H9 (cell line): ENCODE measurements at regions not wholly inside any gene's neighbourhood (a gene's known extent, or its start where the extent isn't known, plus 50 kb on each side); places are given as distances from the start of the nearest gene placed in this dataset.
"Not testable (repeated sequence)": the region's sequence is repeated elsewhere in the genome, so short reads cannot be mapped to it uniquely, and the experiment has no call there.

Experiments
- DNase-seq: peaks from one replicate; pipeline ENCODE4 v3.0.0-alpha.2; 2017
- H2AFZ ChIP-seq: one replicate; pipeline ENCODE4 v1.6.1; 2013; ENCODE audit warnings: mild to moderate bottlenecking, low read length, control low read depth, moderate library complexity
- H2AK5ac ChIP-seq: 2 replicates; pipeline ENCODE4 v1.6.1; 2013; ENCODE audit warnings: low read length, control low read depth, mixed read lengths; ENCODE audit not compliant: insufficient read length
- H2BK120ac ChIP-seq: one replicate; pipeline ENCODE4 v1.6.1; 2013; ENCODE audit warnings: low read depth, mild to moderate bottlenecking, low read length, control low read depth, inconsistent platforms; ENCODE audit not compliant: poor library complexity, severe bottlenecking
- H2BK12ac ChIP-seq: 2 replicates; pipeline ENCODE4 v1.6.1; 2013; ENCODE audit warnings: low read length, control low read depth, mixed read lengths, low read depth; ENCODE audit not compliant: insufficient read length
- H2BK15ac ChIP-seq: 2 replicates; pipeline ENCODE4 v1.6.1; 2013; ENCODE audit warnings: low read depth, low read length, control low read depth
- H2BK20ac ChIP-seq: one replicate; pipeline ENCODE4 v1.6.1; 2013; ENCODE audit warnings: low read depth, mild to moderate bottlenecking, low read length, control low read depth, inconsistent platforms; ENCODE audit not compliant: poor library complexity, severe bottlenecking
- H2BK5ac ChIP-seq: 2 replicates; pipeline ENCODE4 v1.6.1; 2013; ENCODE audit warnings: low read length, control low read depth, mixed read lengths; ENCODE audit not compliant: insufficient read length
- H3K14ac ChIP-seq: 2 replicates; pipeline ENCODE4 v1.6.1; 2013; ENCODE audit warnings: low read length, control low read depth; ENCODE audit not compliant: insufficient read depth
- H3K18ac ChIP-seq: 2 replicates; pipeline ENCODE4 v1.6.1; 2013; ENCODE audit warnings: low read depth, mild to moderate bottlenecking, mixed read lengths, low read length, control low read depth; ENCODE audit not compliant: insufficient read length
- H3K23ac ChIP-seq: 2 replicates; pipeline ENCODE4 v1.6.1; 2013; ENCODE audit warnings: low read length, control low read depth, mixed read lengths, low read depth; ENCODE audit not compliant: insufficient read length
- H3K23me2 ChIP-seq: 2 replicates; pipeline ENCODE4 v1.6.1; 2013; ENCODE audit warnings: low read depth, mild to moderate bottlenecking, mixed read lengths, low read length, control low read depth; ENCODE audit not compliant: insufficient read length, poor library complexity, severe bottlenecking
- H3K27ac ChIP-seq: 2 replicates; pipeline ENCODE4 v1.5.1; 2013; ENCODE audit warnings: low read length, control low read depth, mixed read lengths, low read depth; ENCODE audit not compliant: insufficient read length
- H3K27me3 ChIP-seq: 2 replicates; pipeline ENCODE4 v1.6.1; 2013; ENCODE audit warnings: low read length, control low read depth, inconsistent platforms; ENCODE audit not compliant: insufficient read depth
- H3K4ac ChIP-seq: 2 replicates; pipeline ENCODE4 v1.6.1; 2013; ENCODE audit warnings: low read depth, mild to moderate bottlenecking, control low read depth, inconsistent platforms, low read length, moderate library complexity
- H3K4me1 ChIP-seq: 2 replicates; pipeline ENCODE4 v1.6.1; 2013; ENCODE audit warnings: low read length, control low read depth, inconsistent platforms; ENCODE audit not compliant: insufficient read depth
- H3K4me2 ChIP-seq: 2 replicates; pipeline ENCODE4 v1.6.1; 2013; ENCODE audit warnings: low read length, control low read depth, mixed read lengths; ENCODE audit not compliant: insufficient read length, insufficient read depth
- H3K56ac ChIP-seq: 2 replicates; pipeline ENCODE4 v1.6.1; 2013; ENCODE audit warnings: low read depth, mild to moderate bottlenecking, mixed read lengths, low read length, control low read depth; ENCODE audit not compliant: insufficient read length
- H3K79me1 ChIP-seq: 2 replicates; pipeline ENCODE4 v1.6.1; 2013; ENCODE audit warnings: low read depth, mild to moderate bottlenecking, moderate library complexity, low read length, control low read depth, inconsistent platforms; ENCODE audit not compliant: insufficient read depth, poor library complexity, severe bottlenecking
- H3K79me2 ChIP-seq: 2 replicates; pipeline ENCODE4 v1.6.1; 2013; ENCODE audit warnings: low read length, control low read depth, inconsistent platforms; ENCODE audit not compliant: insufficient read depth
- H3K9ac ChIP-seq: 2 replicates; pipeline ENCODE4 v1.6.1; 2013; ENCODE audit warnings: low read length, control low read depth, mixed read lengths; ENCODE audit not compliant: insufficient read length; ENCODE audit errors: extremely low read depth
- H3K9me3 ChIP-seq: one replicate; pipeline ENCODE4 v1.6.1; 2013; ENCODE audit warnings: low read depth, low read length, inconsistent platforms; ENCODE audit not compliant: control insufficient read depth
- H3T11ph ChIP-seq: one replicate; pipeline ENCODE4 v1.6.1; 2013; ENCODE audit warnings: mild to moderate bottlenecking, low read length, control low read depth, inconsistent platforms
- H4K20me1 ChIP-seq: one replicate; pipeline ENCODE4 v1.6.1; 2013; ENCODE audit not compliant: control insufficient read depth, insufficient read length, insufficient read depth
- H4K5ac ChIP-seq: 2 replicates; pipeline ENCODE4 v1.6.1; 2013; ENCODE audit warnings: low read depth, mild to moderate bottlenecking, mixed read lengths, low read length, control low read depth; ENCODE audit not compliant: insufficient read length
- H4K8ac ChIP-seq: replicated peaks from 2 replicates; pipeline ENCODE4 v1.6.1; 2013; ENCODE audit warnings: low read length, control low read depth, mixed read lengths, low read depth; ENCODE audit not compliant: insufficient read length
- H4K91ac ChIP-seq: 2 replicates; pipeline ENCODE4 v1.6.1; 2013; ENCODE audit warnings: low read depth, mild to moderate bottlenecking, moderate library complexity, mixed read lengths, low read length, control low read depth; ENCODE audit not compliant: insufficient read length
- H3K27ac Mint-ChIP-seq, 3 experiments: 2 replicates in 2 of 3; 3 replicates in 1 of 3; pipeline ENCODE4 v1.8.0; 2020 to 2021; ENCODE audit warnings: mixed read lengths in 3 of 3, mild to moderate bottlenecking in 1 of 3, moderate library complexity in 1 of 3
- H3K27me3 Mint-ChIP-seq: 2 replicates; pipeline ENCODE4 v1.8.0; 2021; ENCODE audit warnings: low read depth, mild to moderate bottlenecking, moderate library complexity, mixed read lengths
- H3K36me3 Mint-ChIP-seq, 3 experiments: 2 replicates in 2 of 3; 3 replicates in 1 of 3; pipeline ENCODE4 v1.8.0; 2020 to 2021; ENCODE audit warnings: low read depth in 3 of 3, mixed read lengths in 3 of 3; ENCODE audit not compliant: insufficient read depth in 1 of 3
- H3K4me1 Mint-ChIP-seq, 2 experiments: 2 replicates each; pipeline ENCODE4 v1.8.0; 2020; ENCODE audit warnings: mixed read lengths in 2 of 2
- H3K4me3 Mint-ChIP-seq, 2 experiments: 2 replicates in 1 of 2; 3 replicates in 1 of 2; pipeline ENCODE4 v1.8.0; 2020 to 2021; ENCODE audit warnings: mild to moderate bottlenecking in 2 of 2, mixed read lengths in 2 of 2, moderate library complexity in 1 of 2
- H3K9me3 Mint-ChIP-seq, 2 experiments: 2 replicates in 1 of 2; 3 replicates in 1 of 2; pipeline ENCODE4 v1.8.0; 2020; ENCODE audit warnings: mild to moderate bottlenecking in 2 of 2, mixed read lengths in 2 of 2, moderate library complexity in 1 of 2
- WGBS: extraction: QIAGEN DNeasy Blood & Tissue Kit; methylation state at CpG from one replicate; pipeline ENCODE4 v1.1.7; 2013; ENCODE audit warnings: missing lambda C conversion rate, low lambda C conversion rate, mixed read lengths; ENCODE audit not compliant: insufficient read length; ENCODE audit errors: extremely low coverage; 5-methylcytosine and 5-hydroxymethylcytosine counted together

DNA sequence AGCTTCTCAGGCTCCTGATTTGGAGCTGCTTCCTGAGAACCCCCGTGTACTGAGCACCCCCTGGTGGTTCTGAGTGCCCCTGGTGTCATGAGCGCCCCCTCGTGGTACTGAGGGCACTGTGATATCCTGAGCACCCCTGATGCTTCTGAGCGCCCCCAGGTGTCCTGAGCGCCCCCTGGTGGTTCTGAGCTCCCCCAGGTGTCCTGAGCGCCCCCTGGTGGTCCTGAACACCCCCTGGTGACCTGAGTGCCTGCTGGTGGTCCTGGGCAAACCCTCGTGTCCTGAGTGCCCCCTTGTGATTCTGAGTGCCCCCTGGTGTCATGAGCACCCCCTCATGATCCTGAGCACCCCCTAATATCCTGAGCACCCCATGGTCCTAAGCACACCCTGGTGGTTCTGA lies 502.1 kb downstream of the TP53TG3F start:
- H2BK15ac ChIP-seq, H3K14ac ChIP-seq, H4K8ac ChIP-seq, DNase-seq, H3K9me3 Mint-ChIP-seq, H2BK5ac ChIP-seq, H3K18ac ChIP-seq, H3T11ph ChIP-seq, H3K9me3 ChIP-seq, H3K4me1 ChIP-seq, H2BK120ac ChIP-seq, H3K79me2 ChIP-seq, H3K27ac Mint-ChIP-seq, H3K23ac ChIP-seq, H2AK5ac ChIP-seq, H3K4me1 Mint-ChIP-seq, H3K79me1 ChIP-seq, H3K4ac ChIP-seq, H4K91ac ChIP-seq, H2BK20ac ChIP-seq, H3K56ac ChIP-seq, H4K20me1 ChIP-seq, H3K27me3 ChIP-seq, H2AFZ ChIP-seq, H3K23me2 ChIP-seq, H3K27me3 Mint-ChIP-seq, H3K4me3 Mint-ChIP-seq, H3K4me2 ChIP-seq, H3K27ac ChIP-seq, H2BK12ac ChIP-seq, H4K5ac ChIP-seq, H3K9ac ChIP-seq, H3K36me3 Mint-ChIP-seq: not testable (repeated sequence)
- no CpG with 5 or more reads among the region's 7 CpGs for WGBS

GRCh38 chr16:33965534-33965933 lies 506.1 kb downstream of the TP53TG3F start:
- H2BK12ac ChIP-seq, H3K36me3 Mint-ChIP-seq, H3K4me3 Mint-ChIP-seq, H4K8ac ChIP-seq, H3K27ac Mint-ChIP-seq, H3K27ac ChIP-seq, H3K4ac ChIP-seq, H2BK5ac ChIP-seq, H2BK20ac ChIP-seq, H3K23ac ChIP-seq, H2AFZ ChIP-seq, H3K23me2 ChIP-seq, H3K4me2 ChIP-seq, H4K5ac ChIP-seq, H4K20me1 ChIP-seq, DNase-seq, H2BK120ac ChIP-seq, H2BK15ac ChIP-seq, H3K18ac ChIP-seq, H3K9me3 Mint-ChIP-seq, H3K4me1 Mint-ChIP-seq, H4K91ac ChIP-seq, H3K4me1 ChIP-seq, H3K56ac ChIP-seq, H3K79me1 ChIP-seq, H3K27me3 Mint-ChIP-seq, H3K14ac ChIP-seq, H3K79me2 ChIP-seq, H3T11ph ChIP-seq, H3K9ac ChIP-seq, H3K9me3 ChIP-seq, H2AK5ac ChIP-seq, H3K27me3 ChIP-seq: not testable (repeated sequence)
- no CpG with 5 or more reads among the region's 2 CpGs for WGBS

DNA sequence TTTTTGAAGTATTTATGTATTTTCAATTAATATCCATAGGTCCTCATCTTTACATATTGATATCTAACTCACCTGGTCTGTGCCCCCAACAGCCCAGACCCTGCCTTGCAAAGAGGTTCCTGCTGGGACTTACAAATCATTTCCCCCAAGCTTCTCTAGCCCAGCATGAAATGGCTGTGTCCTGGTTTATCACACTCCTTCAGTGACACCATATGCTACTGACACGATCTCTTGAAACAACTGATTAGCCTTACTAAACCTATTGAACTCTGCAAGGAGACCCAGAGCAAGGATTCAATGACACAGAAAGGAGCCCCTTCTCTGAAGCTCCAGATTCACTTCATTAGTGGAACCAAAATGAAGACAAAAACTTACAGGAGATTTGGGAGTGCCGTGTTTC lies 507.4 kb downstream of the TP53TG3F start:
- not testable (repeated sequence) for H3K56ac ChIP-seq, H2BK5ac ChIP-seq, H2BK12ac ChIP-seq, H2AK5ac ChIP-seq, H4K20me1 ChIP-seq, H3K23ac ChIP-seq, H3K4me3 Mint-ChIP-seq, H3K27ac Mint-ChIP-seq, H2BK120ac ChIP-seq, H3K4me1 Mint-ChIP-seq, H3K9me3 ChIP-seq, H3K18ac ChIP-seq, H3K4me1 ChIP-seq, H3K27me3 Mint-ChIP-seq, H4K91ac ChIP-seq, DNase-seq, H3K9me3 Mint-ChIP-seq, H3K79me1 ChIP-seq, H3K79me2 ChIP-seq, H3K36me3 Mint-ChIP-seq, H3T11ph ChIP-seq, H2BK20ac ChIP-seq, H3K4ac ChIP-seq, H3K14ac ChIP-seq, H3K9ac ChIP-seq, H3K27me3 ChIP-seq, H2BK15ac ChIP-seq, H4K8ac ChIP-seq, H3K27ac ChIP-seq, H4K5ac ChIP-seq, H3K23me2 ChIP-seq, H2AFZ ChIP-seq, H3K4me2 ChIP-seq
- WGBS = no CpG with 5 or more reads among the region's 2 CpGs
